CD14-positive monocyte (primary cell): ENCODE measurements at regions not wholly inside any gene's neighbourhood (a gene's known extent, or its start where the extent isn't known, plus 50 kb on each side); places are given as distances from the start of the nearest gene placed in this dataset.

Source experiments
- DNase-seq, 3 donors: peaks; one replicate each; pipeline ENCODE4 v3.0.0-alpha.2; 2011 to 2022
- H2AFZ ChIP-seq: 2 replicates; pipeline ENCODE4 v1.6.0; 2012; ENCODE audit warnings: mild to moderate bottlenecking, low read depth, low read length, inconsistent platforms; ENCODE audit not compliant: insufficient read depth, poor library complexity, severe bottlenecking
- H3K27ac ChIP-seq, 2 donors: 1 replicate in 1 of 2; 2 replicates in 1 of 2; pipeline ENCODE4 v1.5.1; 2012 to 2013; ENCODE audit warnings: low read length in 2 of 2, control low read depth in 1 of 2, inconsistent platforms in 1 of 2, low read depth in 1 of 2, mild to moderate bottlenecking in 1 of 2
- H3K27me3 ChIP-seq, 2 donors: one replicate each; pipeline versions ENCODE4 v1.6.0 to v1.6.1; 2011 to 2013; ENCODE audit warnings: low read length in 2 of 2; ENCODE audit not compliant: control insufficient read depth in 2 of 2, insufficient read depth in 2 of 2
- H3K36me3 ChIP-seq, 2 donors: replicated peaks in 1 of 2; 1 replicate in 1 of 2; 2 replicates in 1 of 2; pipeline versions ENCODE4 v1.5.1 to v1.6.1; 2012 to 2013; ENCODE audit warnings: low read length in 2 of 2, control low read depth in 1 of 2, inconsistent platforms in 1 of 2, mild to moderate bottlenecking in 1 of 2; ENCODE audit not compliant: insufficient read depth in 2 of 2, control insufficient read depth in 1 of 2
- H3K4me1 ChIP-seq, 2 donors: 1 replicate in 1 of 2; 2 replicates in 1 of 2; pipeline versions ENCODE4 v1.5.1 to v1.6.1; 2012 to 2013; ENCODE audit warnings: low read length in 2 of 2, control low read depth in 1 of 2, inconsistent platforms in 1 of 2, mild to moderate bottlenecking in 1 of 2, moderate library complexity in 1 of 2; ENCODE audit not compliant: insufficient read depth in 2 of 2, control insufficient read depth in 1 of 2
- H3K4me2 ChIP-seq: replicated peaks from 2 replicates; pipeline ENCODE3; 2012; ENCODE audit warnings: low read length, moderate library complexity, mild to moderate bottlenecking; ENCODE audit not compliant: poor library complexity, severe bottlenecking; ENCODE audit errors: extremely low read depth
- H3K4me3 ChIP-seq, 3 experiments: fragments of 200-600 bp in 1 of 3; sonication (generic) in 1 of 3; replicated peaks in 1 of 3; 1 replicate in 2 of 3; 2 replicates in 1 of 3; pipeline ENCODE4 v1.5.1; 2011 to 2013; ENCODE audit warnings: low read length in 3 of 3, mild to moderate bottlenecking in 3 of 3, control low read depth in 2 of 3, low read depth in 2 of 3, inconsistent platforms in 1 of 3, moderate library complexity in 1 of 3
- H3K79me2 ChIP-seq: 2 replicates; pipeline ENCODE4 v1.6.0; 2012; ENCODE audit warnings: mild to moderate bottlenecking, control low read depth, inconsistent platforms, low read length, moderate library complexity; ENCODE audit not compliant: insufficient read depth
- H3K9ac ChIP-seq: 2 replicates; pipeline ENCODE4 v1.6.0; 2017; ENCODE audit warnings: low read length, mild to moderate bottlenecking; ENCODE audit not compliant: insufficient read depth, poor library complexity, severe bottlenecking
- H3K9me3 ChIP-seq, 2 donors: replicated peaks in 1 of 2; 1 replicate in 1 of 2; 2 replicates in 1 of 2; pipeline versions ENCODE4 v1.5.1 to v1.6.1; 2012 to 2013; ENCODE audit warnings: low read length in 2 of 2, control low read depth in 1 of 2; ENCODE audit not compliant: control insufficient read depth in 1 of 2, insufficient read depth in 1 of 2
- H4K20me1 ChIP-seq: 2 replicates; pipeline ENCODE4 v1.6.0; 2012; ENCODE audit warnings: mild to moderate bottlenecking, low read length, control low read depth, moderate library complexity; ENCODE audit not compliant: insufficient read depth
- H3K27ac Mint-ChIP-seq, 7 donors: one replicate each; pipeline ENCODE4 v1.8.0; 2020; ENCODE audit warnings: mild to moderate bottlenecking in 7 of 7, mixed read lengths in 7 of 7, moderate library complexity in 6 of 7, inconsistent platforms in 2 of 7
- H3K27me3 Mint-ChIP-seq, 3 donors: one replicate each; pipeline ENCODE4 v1.8.0; 2021 to 2022; ENCODE audit warnings: low read depth in 3 of 3, mild to moderate bottlenecking in 3 of 3, mixed read lengths in 3 of 3, moderate library complexity in 3 of 3, inconsistent platforms in 1 of 3
- H3K36me3 Mint-ChIP-seq, 2 donors: one replicate each; pipeline ENCODE4 v1.8.0; 2020; ENCODE audit warnings: mixed read lengths in 2 of 2, inconsistent platforms in 1 of 2, mild to moderate bottlenecking in 1 of 2
- H3K4me1 Mint-ChIP-seq: one replicate; pipeline ENCODE4 v1.8.0; 2020; ENCODE audit warnings: mild to moderate bottlenecking, mixed read lengths
- H3K4me3 Mint-ChIP-seq, 2 donors: one replicate each; pipeline ENCODE4 v1.8.0; 2020; ENCODE audit warnings: mild to moderate bottlenecking in 2 of 2, mixed read lengths in 2 of 2, moderate library complexity in 1 of 2
- H3K9me3 Mint-ChIP-seq, 7 donors: one replicate each; pipeline ENCODE4 v1.8.0; 2020 to 2022; ENCODE audit warnings: mixed read lengths in 7 of 7, mild to moderate bottlenecking in 6 of 7, moderate library complexity in 6 of 7, inconsistent platforms in 2 of 7
- WGBS: methylation state at CpG from one replicate; pipeline ENCODE4 v1.1.5; 2013; ENCODE audit warnings: missing lambda C conversion rate; ENCODE audit not compliant: insufficient coverage; 5-methylcytosine and 5-hydroxymethylcytosine counted together
- intact Hi-C, 2 donors: fragments of 100-400 bp; cut with micrococcal nuclease; formaldehyde crosslinking; loops; one replicate each; pipeline versions ENCODE4 v1.15.0 to v1.15.1; 2023
- TF ChIP-seq, protein P1 (sequence below): fragments of 200-600 bp; IDR thresholded peaks from one replicate; pipeline ENCODE4 v1.8.0; 2022; ENCODE audit warnings: antibody characterized with exemption, mild to moderate bottlenecking

GRCh38 chr10:14453593-14453992, 122.9 kb upstream of the FRMD4A start:
- Mint-ChIP-seq H3K4me1 (no peaks in the 10 kb centered on the region), H3K27me3 (peaks cover 0 to 5% (median 2%) of the 10 kb centered on the region in 3 donors), H3K27ac (no peak overlapping the region), H3K4me3 (no peak overlapping the region), H3K9me3 (peaks cover 0 to 9% (median 7%) of the 10 kb centered on the region in 7 donors), H3K36me3 (no peaks in the 10 kb centered on the region)
- no peaks in the 10 kb centered on the region for H3K36me3 ChIP-seq
- WGBS: 84% methylated on average over 3 of the region's 4 CpGs
- H3K9ac ChIP-seq: no peak overlapping the region
- H3K4me3 ChIP-seq: no peak overlapping the region
- H4K20me1 ChIP-seq: no peaks in the 10 kb centered on the region
- intact Hi-C loops: no loop called here
- no peak overlapping the region for H3K4me2 ChIP-seq
- no peaks in the 10 kb centered on the region for H3K79me2 ChIP-seq
- no peaks in the 10 kb centered on the region for H3K9me3 ChIP-seq
- no peak overlapping the region for H3K27ac ChIP-seq
- TF ChIP-seq, protein P1, sequence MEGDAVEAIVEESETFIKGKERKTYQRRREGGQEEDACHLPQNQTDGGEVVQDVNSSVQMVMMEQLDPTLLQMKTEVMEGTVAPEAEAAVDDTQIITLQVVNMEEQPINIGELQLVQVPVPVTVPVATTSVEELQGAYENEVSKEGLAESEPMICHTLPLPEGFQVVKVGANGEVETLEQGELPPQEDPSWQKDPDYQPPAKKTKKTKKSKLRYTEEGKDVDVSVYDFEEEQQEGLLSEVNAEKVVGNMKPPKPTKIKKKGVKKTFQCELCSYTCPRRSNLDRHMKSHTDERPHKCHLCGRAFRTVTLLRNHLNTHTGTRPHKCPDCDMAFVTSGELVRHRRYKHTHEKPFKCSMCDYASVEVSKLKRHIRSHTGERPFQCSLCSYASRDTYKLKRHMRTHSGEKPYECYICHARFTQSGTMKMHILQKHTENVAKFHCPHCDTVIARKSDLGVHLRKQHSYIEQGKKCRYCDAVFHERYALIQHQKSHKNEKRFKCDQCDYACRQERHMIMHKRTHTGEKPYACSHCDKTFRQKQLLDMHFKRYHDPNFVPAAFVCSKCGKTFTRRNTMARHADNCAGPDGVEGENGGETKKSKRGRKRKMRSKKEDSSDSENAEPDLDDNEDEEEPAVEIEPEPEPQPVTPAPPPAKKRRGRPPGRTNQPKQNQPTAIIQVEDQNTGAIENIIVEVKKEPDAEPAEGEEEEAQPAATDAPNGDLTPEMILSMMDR: no peak
- DNase-seq: no peak
- H3K27me3 ChIP-seq: peaks cover 0 to 3% of the 10 kb centered on the region in 2 donors
- no peak overlapping the region for H2AFZ ChIP-seq
- H3K4me1 ChIP-seq: no peaks in the 10 kb centered on the region

- Mint-ChIP-seq H3K27ac (no peak overlapping the region), H3K4me1 (no peaks in the 10 kb centered on the region), H3K36me3 (no peaks in the 10 kb centered on the region), H3K4me3 (no peak overlapping the region), H3K9me3 (peaks cover 0 to 8% (median 0%) of the 10 kb centered on the region in 7 donors), H3K27me3 (peaks cover 0 to 10% (median 4%) of the 10 kb centered on the region in 3 donors)
- Histone ChIP-seq H3K79me2 (no peaks in the 10 kb centered on the region), H3K4me3 (no peak overlapping the region), H3K27ac (no peak overlapping the region), H3K9ac (no peak overlapping the region), H3K9me3 (no peaks in the 10 kb centered on the region), H4K20me1 (no peaks in the 10 kb centered on the region), H3K4me1 (no peaks in the 10 kb centered on the region), H3K36me3 (no peaks in the 10 kb centered on the region), H3K27me3 (peaks cover 0 to 3% of the 10 kb centered on the region in 2 donors), H3K4me2 (no peak overlapping the region), H2AFZ (no peak overlapping the region)
- DNase-seq: no peak
- intact Hi-C loops: no loop called here
- TF ChIP-seq, protein P1: no peak
- no CpG with 5 or more reads among the region's 6 CpGs for WGBS
Observed at GRCh38 chr10:14451341-14451740, 120.6 kb upstream of the FRMD4A start.
